Hepatocyte (in vitro differentiated cells): ENCODE measurements at regions not wholly inside any gene's neighbourhood (a gene's known extent, or its start where the extent isn't known, plus 50 kb on each side); places are given as distances from the start of the nearest gene placed in this dataset.

Experiments used
- CTCF ChIP-seq: fragments of 200-600 bp; sonication (generic); IDR thresholded peaks from 2 replicates; pipeline ENCODE4 v1.5.1; 2016; ENCODE audit warnings: antibody characterized with exemption, mild to moderate bottlenecking; ENCODE audit not compliant: poor library complexity
- EZH2 ChIP-seq: fragments of 200-600 bp; sonication (generic); IDR thresholded peaks from 2 replicates; pipeline ENCODE4 v1.6.1; 2016; ENCODE audit warnings: antibody characterized with exemption, mild to moderate bottlenecking, borderline replicate concordance
- EZH2phosphoT487 ChIP-seq: fragments of 200-600 bp; sonication (generic); IDR thresholded peaks from one replicate; pipeline ENCODE4 v1.6.1; 2018; ENCODE audit warnings: antibody characterized with exemption, mild to moderate bottlenecking, low read depth, moderate library complexity; ENCODE audit not compliant: unreplicated experiment, severe bottlenecking

- TF ChIP-seq CTCF = no peak
- no peak for TF ChIP-seq EZH2
- TF ChIP-seq EZH2phosphoT487 = no peak
These were observed 63.2 kb upstream of the VPREB1 start for GRCh38 chr22:22181341-22181850.
